ENCODE measurements at regions not wholly inside any gene's neighbourhood (a gene's known extent, or its start where the extent isn't known, plus 50 kb on each side); places are given as distances from the start of the nearest gene placed in this dataset.

DNA sequence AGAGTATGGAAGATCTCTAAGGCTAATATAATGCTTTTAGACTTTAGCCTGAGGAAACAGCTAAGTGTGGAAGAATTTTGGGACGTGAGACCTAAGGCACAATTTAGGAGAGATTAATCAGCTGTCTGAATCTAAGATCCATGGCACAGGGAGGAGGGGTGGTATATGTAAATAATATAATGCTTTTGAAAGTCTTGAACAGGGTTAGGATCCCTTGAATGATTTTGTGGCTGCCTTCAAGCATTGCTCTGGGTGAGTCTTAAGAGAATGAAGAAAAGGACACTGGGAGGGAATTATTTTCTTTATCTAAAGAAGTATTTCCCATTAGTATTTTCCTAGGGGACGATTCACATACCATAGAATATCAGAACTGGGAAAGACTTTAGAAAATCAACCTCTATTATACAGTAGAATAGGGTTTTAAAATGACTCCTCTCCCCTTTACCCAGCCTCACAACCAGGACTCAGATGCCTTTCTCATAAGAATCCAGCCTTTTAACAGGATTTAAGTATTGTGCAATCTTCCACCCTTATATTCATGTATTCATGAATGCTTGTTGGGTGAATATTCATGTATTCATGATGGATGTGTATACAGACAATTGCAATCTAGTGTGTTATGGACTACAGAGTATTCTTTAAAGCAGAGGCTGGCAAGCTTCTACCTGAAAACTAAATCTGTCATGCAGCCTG is 664.2 kb upstream of the CPEB2 start:
- Histone ChIP-seq H4K8ac (ENCODE audit: low read depth, low read length) (no peak overlapping the region), H3K79me2 (ENCODE audit: control insufficient read depth, insufficient read depth, low read length, poor library complexity) (no peaks in the 10 kb centered on the region), H4K91ac (ENCODE audit: low read depth, low read length) (no peak overlapping the region), H3K14ac (ENCODE audit: low read length) (no peak overlapping the region), H3K4ac (ENCODE audit: low read depth, low read length) (no peak overlapping the region), H3K36me3 (ENCODE audit: control insufficient read depth in 1 of 2, insufficient read depth in 2 of 2, low read length in 2 of 2) (no peaks in the 10 kb centered on the region), H3K23ac (ENCODE audit: low read length) (no peak overlapping the region), H2BK120ac (ENCODE audit: insufficient read depth, low read length, poor library complexity) (no peak overlapping the region), H3K9ac (ENCODE audit: low read length) (no peak overlapping the region), H3K4me3 (ENCODE audit: low read depth, low read length) (no peak overlapping the region), H3K4me2 (ENCODE audit: low read length) (no peak overlapping the region), H3K79me1 (ENCODE audit: low read length) (no peaks in the 10 kb centered on the region), H4K12ac (ENCODE audit: low read depth, low read length) (no peak overlapping the region), H3K27ac (ENCODE audit: low read depth, low read length) (no peak overlapping the region), H2AK5ac (ENCODE audit: low read length) (no peak overlapping the region), H3K27me3 (ENCODE audit: insufficient read depth, low read length) (no peaks in the 10 kb centered on the region), H3K9me3 (ENCODE audit: insufficient read depth, low read depth, low read length) (no peaks in the 10 kb centered on the region), H3K18ac (ENCODE audit: low read length) (no peak overlapping the region), H3K4me1 (ENCODE audit: control insufficient read depth in 1 of 2, insufficient read depth in 2 of 2, low read length in 2 of 2) (no peaks in the 10 kb centered on the region), H2BK5ac (ENCODE audit: low read depth, low read length, poor library complexity) (no peak overlapping the region), H2BK12ac (ENCODE audit: low read length) (no peak overlapping the region), H2AFZ (ENCODE audit: insufficient read depth, low read length, poor library complexity) (no peak overlapping the region)
- no peak for DNase-seq
- no CpG with 5 or more reads among the region's 2 CpGs for WGBS (ENCODE audit: extremely low coverage, insufficient coverage, insufficient read length)

DNA sequence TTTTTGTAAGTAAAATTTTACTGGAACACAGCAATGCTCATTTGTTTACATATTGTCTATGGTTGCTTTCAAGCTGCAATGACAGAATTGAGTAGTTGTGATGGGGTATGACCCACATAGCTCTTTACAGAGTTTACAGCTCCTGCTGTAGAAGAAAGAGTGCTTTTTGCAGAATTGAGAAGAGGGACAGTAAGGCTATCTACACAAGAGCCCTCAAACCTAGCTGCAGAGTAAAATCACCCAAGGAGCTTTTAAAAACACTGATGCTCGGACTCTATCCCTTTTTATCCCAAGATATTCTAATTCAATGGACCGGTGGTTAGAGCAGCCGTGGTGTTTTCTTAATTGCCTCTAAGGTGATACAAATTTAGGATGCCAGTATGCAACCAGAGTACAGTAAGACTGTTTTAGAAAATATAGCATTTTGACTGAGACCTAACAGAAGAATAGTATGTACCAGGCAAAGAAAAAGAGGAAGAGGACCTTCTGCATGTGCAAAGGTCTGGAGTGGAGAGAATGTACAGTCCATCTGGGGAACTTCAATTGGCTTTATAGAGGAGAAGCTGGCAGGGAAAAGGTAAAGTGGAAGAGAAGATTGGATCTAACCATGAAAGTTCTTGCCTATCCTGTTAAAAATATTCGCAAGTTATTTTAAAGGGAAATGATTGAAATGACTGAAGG is 663.6 kb upstream of the CPEB2 start:
- no peak overlapping the region for H2BK120ac ChIP-seq (ENCODE audit: insufficient read depth, low read length, poor library complexity)
- H3K9me3 ChIP-seq (ENCODE audit: insufficient read depth, low read depth, low read length), result no peaks in the 10 kb centered on the region
- H3K4ac ChIP-seq (ENCODE audit: low read depth, low read length), result no peak overlapping the region
- no CpG with 5 or more reads among the region's 4 CpGs for WGBS (ENCODE audit: extremely low coverage, insufficient coverage, insufficient read length)
- no peak overlapping the region for H2BK5ac ChIP-seq (ENCODE audit: low read depth, low read length, poor library complexity)
- no peak overlapping the region for H3K9ac ChIP-seq (ENCODE audit: low read length)
- no peaks in the 10 kb centered on the region for H3K79me1 ChIP-seq (ENCODE audit: low read length)
- no peak overlapping the region for H4K12ac ChIP-seq (ENCODE audit: low read depth, low read length)
- no peak overlapping the region for H2AFZ ChIP-seq (ENCODE audit: insufficient read depth, low read length, poor library complexity)
- H3K27me3 ChIP-seq (ENCODE audit: insufficient read depth, low read length), result no peaks in the 10 kb centered on the region
- no peak overlapping the region for H4K91ac ChIP-seq (ENCODE audit: low read depth, low read length)
- H3K4me2 ChIP-seq (ENCODE audit: low read length), result no peak overlapping the region
- H4K8ac ChIP-seq (ENCODE audit: low read depth, low read length), result no peak overlapping the region
- no peaks in the 10 kb centered on the region for H3K79me2 ChIP-seq (ENCODE audit: control insufficient read depth, insufficient read depth, low read length, poor library complexity)
- H3K18ac ChIP-seq (ENCODE audit: low read length), result no peak overlapping the region
- H2BK12ac ChIP-seq (ENCODE audit: low read length), result no peak overlapping the region
- no peak overlapping the region for H3K4me3 ChIP-seq (ENCODE audit: low read depth, low read length)
- DNase-seq, result no peak
- H2AK5ac ChIP-seq (ENCODE audit: low read length), result no peak overlapping the region
- H3K14ac ChIP-seq (ENCODE audit: low read length), result no peak overlapping the region
- H3K36me3 ChIP-seq (ENCODE audit: control insufficient read depth in 1 of 2, insufficient read depth in 2 of 2, low read length in 2 of 2), result no peaks in the 10 kb centered on the region
- H3K4me1 ChIP-seq (ENCODE audit: control insufficient read depth in 1 of 2, insufficient read depth in 2 of 2, low read length in 2 of 2), result no peaks in the 10 kb centered on the region
- H3K23ac ChIP-seq (ENCODE audit: low read length), result no peak overlapping the region
- no peak overlapping the region for H3K27ac ChIP-seq (ENCODE audit: low read depth, low read length)

DNA sequence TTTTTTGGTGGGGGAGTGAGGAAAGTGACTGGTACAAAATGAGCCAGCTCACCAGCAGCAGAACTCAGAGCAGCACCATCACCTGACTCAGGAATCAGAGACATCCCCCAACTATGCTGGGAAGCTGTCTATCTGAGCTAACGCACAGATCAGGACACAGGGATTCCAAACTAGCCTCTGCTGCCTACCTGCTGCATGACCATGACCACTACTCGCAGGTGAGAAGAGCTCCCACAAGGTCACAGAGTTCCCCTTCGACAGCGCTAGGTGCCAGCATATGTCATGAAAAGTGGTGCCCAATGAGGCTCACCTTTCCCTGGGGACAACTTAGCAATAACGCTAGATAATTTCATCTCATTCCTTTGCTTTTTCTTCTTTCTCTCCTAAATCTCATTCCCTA is 662.6 kb upstream of the CPEB2 start:
- no peaks in the 10 kb centered on the region for H3K79me1 ChIP-seq (ENCODE audit: low read length)
- no peak overlapping the region for H4K8ac ChIP-seq (ENCODE audit: low read depth, low read length)
- H3K79me2 ChIP-seq (ENCODE audit: control insufficient read depth, insufficient read depth, low read length, poor library complexity), result no peaks in the 10 kb centered on the region
- no peak overlapping the region for H3K14ac ChIP-seq (ENCODE audit: low read length)
- H2BK12ac ChIP-seq (ENCODE audit: low read length), result no peak overlapping the region
- no peak overlapping the region for H3K4ac ChIP-seq (ENCODE audit: low read depth, low read length)
- no peaks in the 10 kb centered on the region for H3K27me3 ChIP-seq (ENCODE audit: insufficient read depth, low read length)
- no peaks in the 10 kb centered on the region for H3K9me3 ChIP-seq (ENCODE audit: insufficient read depth, low read depth, low read length)
- H3K27ac ChIP-seq (ENCODE audit: low read depth, low read length), result no peak overlapping the region
- no peak overlapping the region for H3K18ac ChIP-seq (ENCODE audit: low read length)
- no CpG with 5 or more reads among the region's 5 CpGs for WGBS (ENCODE audit: extremely low coverage, insufficient coverage, insufficient read length)
- H3K36me3 ChIP-seq (ENCODE audit: control insufficient read depth in 1 of 2, insufficient read depth in 2 of 2, low read length in 2 of 2), result no peaks in the 10 kb centered on the region
- no peaks in the 10 kb centered on the region for H3K4me1 ChIP-seq (ENCODE audit: control insufficient read depth in 1 of 2, insufficient read depth in 2 of 2, low read length in 2 of 2)
- H3K9ac ChIP-seq (ENCODE audit: low read length), result no peak overlapping the region
- no peak overlapping the region for H4K91ac ChIP-seq (ENCODE audit: low read depth, low read length)
- H4K12ac ChIP-seq (ENCODE audit: low read depth, low read length), result no peak overlapping the region
- no peak overlapping the region for H2BK5ac ChIP-seq (ENCODE audit: low read depth, low read length, poor library complexity)
- DNase-seq, result no peak
- H3K4me3 ChIP-seq (ENCODE audit: low read depth, low read length), result peak overlapping the region; percentile 56
- no peak overlapping the region for H3K23ac ChIP-seq (ENCODE audit: low read length)
- H3K4me2 ChIP-seq (ENCODE audit: low read length), result no peak overlapping the region
- H2AFZ ChIP-seq (ENCODE audit: insufficient read depth, low read length, poor library complexity), result no peak overlapping the region
- no peak overlapping the region for H2BK120ac ChIP-seq (ENCODE audit: insufficient read depth, low read length, poor library complexity)
- no peak overlapping the region for H2AK5ac ChIP-seq (ENCODE audit: low read length)

DNA sequence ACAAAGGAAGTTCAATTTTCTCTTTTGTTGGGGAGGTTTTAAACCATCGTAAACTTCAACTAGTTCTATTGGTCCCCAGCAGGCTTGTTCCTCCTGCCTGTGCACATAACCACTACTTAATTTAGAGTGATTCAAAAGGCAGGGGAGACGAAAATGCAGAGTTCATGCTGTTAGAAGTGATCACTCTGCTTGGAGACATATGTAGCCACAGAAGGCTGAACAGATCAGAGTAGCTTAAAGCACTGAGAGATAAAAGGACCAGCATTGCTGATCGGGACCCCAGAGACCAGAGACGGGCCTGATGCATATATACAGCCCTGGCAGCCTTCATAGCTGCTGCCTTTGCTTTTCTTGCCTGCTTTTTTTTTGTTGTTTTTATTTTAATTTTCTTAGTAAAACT is 662.0 kb upstream of the CPEB2 start:
- H2BK5ac ChIP-seq (ENCODE audit: low read depth, low read length, poor library complexity), result no peak overlapping the region
- H3K4me2 ChIP-seq (ENCODE audit: low read length), result no peak overlapping the region
- no peak overlapping the region for H2BK12ac ChIP-seq (ENCODE audit: low read length)
- no peak for DNase-seq
- H3K23ac ChIP-seq (ENCODE audit: low read length), result no peak overlapping the region
- H3K4ac ChIP-seq (ENCODE audit: low read depth, low read length), result no peak overlapping the region
- no peak overlapping the region for H3K18ac ChIP-seq (ENCODE audit: low read length)
- H3K4me1 ChIP-seq (ENCODE audit: control insufficient read depth in 1 of 2, insufficient read depth in 2 of 2, low read length in 2 of 2), result no peaks in the 10 kb centered on the region
- H2BK120ac ChIP-seq (ENCODE audit: insufficient read depth, low read length, poor library complexity), result no peak overlapping the region
- H3K27me3 ChIP-seq (ENCODE audit: insufficient read depth, low read length), result no peaks in the 10 kb centered on the region
- H4K12ac ChIP-seq (ENCODE audit: low read depth, low read length), result no peak overlapping the region
- no peaks in the 10 kb centered on the region for H3K36me3 ChIP-seq (ENCODE audit: control insufficient read depth in 1 of 2, insufficient read depth in 2 of 2, low read length in 2 of 2)
- no peak overlapping the region for H3K14ac ChIP-seq (ENCODE audit: low read length)
- no peaks in the 10 kb centered on the region for H3K9me3 ChIP-seq (ENCODE audit: insufficient read depth, low read depth, low read length)
- H2AK5ac ChIP-seq (ENCODE audit: low read length), result no peak overlapping the region
- WGBS (ENCODE audit: extremely low coverage, insufficient coverage, insufficient read length), result no CpG with 5 or more reads among the region's 4 CpGs
- H3K4me3 ChIP-seq (ENCODE audit: low read depth, low read length), result no peak overlapping the region
- H3K9ac ChIP-seq (ENCODE audit: low read length), result no peak overlapping the region
- no peak overlapping the region for H4K8ac ChIP-seq (ENCODE audit: low read depth, low read length)
- no peak overlapping the region for H3K27ac ChIP-seq (ENCODE audit: low read depth, low read length)
- no peaks in the 10 kb centered on the region for H3K79me2 ChIP-seq (ENCODE audit: control insufficient read depth, insufficient read depth, low read length, poor library complexity)
- no peak overlapping the region for H4K91ac ChIP-seq (ENCODE audit: low read depth, low read length)
- no peak overlapping the region for H2AFZ ChIP-seq (ENCODE audit: insufficient read depth, low read length, poor library complexity)
- no peaks in the 10 kb centered on the region for H3K79me1 ChIP-seq (ENCODE audit: low read length)

All from trophoblast cell (in vitro differentiated cells and primary cell).